OCI-LY7 (cell line): ENCODE measurements at regions not wholly inside any gene's neighbourhood (a gene's known extent, or its start where the extent isn't known, plus 50 kb on each side); places are given as distances from the start of the nearest gene placed in this dataset.

Source experiments
- BruUV-seq: library from RNA; stranded (reverse); fragments of 400-500 nt; replicated peaks from 2 replicates; lab custom pipeline; 2021; lab: Mats Ljungman, UMichigan
- CTCF ChIA-PET: fragments of 300-600 bp; sonication (Branson Sonifier 250); formaldehyde crosslinking; loops from one replicate; lab custom pipeline; 2022; ENCODE audit warnings: antibody characterized with exemption; ENCODE audit not compliant: unreplicated experiment; lab: Charles Lee
- POLR2A ChIA-PET: fragments of 300-600 bp; sonication (Branson Sonifier 250); formaldehyde crosslinking; loops from one replicate; lab custom pipeline; 2022; ENCODE audit warnings: antibody characterized with exemption; lab: Charles Lee
- DNase-seq: peaks from one replicate; pipeline ENCODE4 v3.0.0-alpha.2; 2015; ENCODE audit warnings: low spot score
- H2AFZ ChIP-seq: fragments of 200-600 bp; sonication (generic), shearing (Covaris generic); 2 replicates; pipeline ENCODE4 v1.6.1; 2014; ENCODE audit warnings: mild to moderate bottlenecking, antibody characterized with exemption, low read length, moderate library complexity
- H3K27ac ChIP-seq: fragments of 200-600 bp; sonication (generic); 2 replicates; pipeline ENCODE4 v1.5.1; 2014; ENCODE audit warnings: mixed run types, low read depth, mild to moderate bottlenecking, moderate library complexity, low read length, inconsistent platforms; ENCODE audit not compliant: poor library complexity, severe bottlenecking
- H3K36me3 ChIP-seq: fragments of 200-600 bp; sonication (generic); 2 replicates; pipeline ENCODE4 v1.6.1; 2014; ENCODE audit warnings: mild to moderate bottlenecking, antibody characterized with exemption, low read length, moderate library complexity, mixed read lengths; ENCODE audit not compliant: insufficient read depth
- H3K4me1 ChIP-seq: fragments of 200-600 bp; sonication (generic); 2 replicates; pipeline ENCODE4 v1.5.1; 2014; ENCODE audit warnings: mild to moderate bottlenecking, low read length; ENCODE audit not compliant: insufficient read depth, poor library complexity, severe bottlenecking
- H3K4me2 ChIP-seq: fragments of 200-600 bp; sonication (generic); 2 replicates; pipeline ENCODE4 v1.6.1; 2014; ENCODE audit warnings: mild to moderate bottlenecking, low read length
- H3K4me3 ChIP-seq: fragments of 200-600 bp; sonication (generic); 2 replicates; pipeline ENCODE4 v1.5.1; 2014; ENCODE audit warnings: mild to moderate bottlenecking, low read depth, low read length; ENCODE audit not compliant: poor library complexity, severe bottlenecking
- H3K79me2 ChIP-seq: fragments of 200-600 bp; sonication (generic); 2 replicates; pipeline ENCODE4 v1.6.1; 2016; ENCODE audit warnings: low read depth, mild to moderate bottlenecking, low read length, moderate library complexity, mixed read lengths; ENCODE audit not compliant: insufficient read depth
- H3K9me2 ChIP-seq: fragments of 200-600 bp; sonication (generic); 2 replicates; pipeline ENCODE4 v1.6.1; 2016; ENCODE audit warnings: mild to moderate bottlenecking, low read length, mixed read lengths; ENCODE audit not compliant: insufficient read depth
- H3K9me3 ChIP-seq: fragments of 200-600 bp; sonication (generic); 2 replicates; pipeline ENCODE4 v1.6.1; 2014; ENCODE audit warnings: mild to moderate bottlenecking, mixed run types, low read length, mixed read lengths
- H4K20me1 ChIP-seq: fragments of 200-600 bp; sonication (generic); 2 replicates; pipeline ENCODE4 v1.6.1; 2014; ENCODE audit warnings: mild to moderate bottlenecking, antibody characterized with exemption, low read length, moderate library complexity, mixed read lengths; ENCODE audit not compliant: insufficient read depth
- EZH2phosphoT487 ChIP-seq: fragments of 200-600 bp; sonication (generic); IDR thresholded peaks from 2 replicates; pipeline ENCODE4 v1.6.1; 2018; ENCODE audit warnings: low read depth, borderline replicate concordance, mild to moderate bottlenecking, mixed run types, antibody characterized with exemption, low read length, moderate library complexity, mixed read lengths
- intact Hi-C: fragments of 100-400 bp; cut with micrococcal nuclease; formaldehyde crosslinking; loops from one replicate; pipeline ENCODE4 v1.10.0; 2022; ENCODE audit not compliant: unreplicated experiment
- TF ChIP-seq, protein P1 (sequence below): fragments of 200-600 bp; sonication (generic); conservative IDR thresholded peaks from 2 replicates; pipeline ENCODE4 v1.5.1; 2014; ENCODE audit warnings: mild to moderate bottlenecking, antibody characterized with exemption, low read length, moderate library complexity, mixed read lengths

DNA sequence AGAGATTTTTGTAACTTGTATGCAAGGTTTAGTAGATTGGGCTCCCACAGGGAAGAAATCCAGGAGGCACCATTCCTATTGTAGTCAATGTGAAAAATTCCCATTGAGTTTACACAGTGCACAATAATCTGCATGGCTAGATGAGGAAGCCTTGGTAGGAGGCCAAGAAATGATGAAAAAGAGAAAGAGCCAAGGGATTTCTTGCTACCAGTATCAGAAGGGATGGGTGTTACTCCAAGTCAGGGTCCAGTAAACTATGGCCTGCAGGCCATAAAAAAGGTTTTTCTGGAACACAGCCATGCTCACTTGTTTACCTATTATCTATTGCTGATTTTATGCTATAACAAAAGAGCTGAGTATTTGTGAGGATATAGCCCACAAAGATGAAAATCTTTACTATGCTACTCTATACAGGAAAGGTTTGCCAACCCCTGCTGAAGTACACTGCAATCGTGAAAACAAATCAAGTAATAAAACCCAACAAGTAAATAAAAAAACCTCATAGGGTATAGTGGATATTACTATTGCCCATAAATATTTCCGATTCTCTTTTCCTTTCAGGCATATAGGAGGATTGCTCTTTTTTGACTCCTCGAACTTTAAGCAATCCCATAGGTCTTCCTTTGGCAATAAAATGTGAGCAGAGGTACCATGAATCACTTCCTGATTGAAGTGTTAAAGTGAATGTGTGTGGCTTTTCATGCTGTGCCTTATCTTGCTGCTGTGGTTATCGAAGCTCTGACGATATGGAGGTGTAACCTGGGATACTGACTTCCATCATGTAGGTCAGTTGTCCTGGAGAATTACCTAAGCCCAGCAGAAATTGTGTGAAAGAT lies 256.3 kb upstream of the MAGI2 start:
- POLR2A ChIA-PET, result no interaction called here
- no peaks in the 10 kb centered on the region for H3K9me2 ChIP-seq
- H3K4me1 ChIP-seq, result no peaks in the 10 kb centered on the region
- H3K4me2 ChIP-seq, result no peak overlapping the region
- no peak for DNase-seq
- H3K27ac ChIP-seq, result no peak overlapping the region
- H4K20me1 ChIP-seq, result no peaks in the 10 kb centered on the region
- intact Hi-C loops, result no loop called here
- no peaks in the 10 kb centered on the region for H3K36me3 ChIP-seq
- H3K79me2 ChIP-seq, result no peaks in the 10 kb centered on the region
- BruUV-seq, result no TSS peak
- no peak overlapping the region for H2AFZ ChIP-seq
- TF ChIP-seq, protein P1, sequence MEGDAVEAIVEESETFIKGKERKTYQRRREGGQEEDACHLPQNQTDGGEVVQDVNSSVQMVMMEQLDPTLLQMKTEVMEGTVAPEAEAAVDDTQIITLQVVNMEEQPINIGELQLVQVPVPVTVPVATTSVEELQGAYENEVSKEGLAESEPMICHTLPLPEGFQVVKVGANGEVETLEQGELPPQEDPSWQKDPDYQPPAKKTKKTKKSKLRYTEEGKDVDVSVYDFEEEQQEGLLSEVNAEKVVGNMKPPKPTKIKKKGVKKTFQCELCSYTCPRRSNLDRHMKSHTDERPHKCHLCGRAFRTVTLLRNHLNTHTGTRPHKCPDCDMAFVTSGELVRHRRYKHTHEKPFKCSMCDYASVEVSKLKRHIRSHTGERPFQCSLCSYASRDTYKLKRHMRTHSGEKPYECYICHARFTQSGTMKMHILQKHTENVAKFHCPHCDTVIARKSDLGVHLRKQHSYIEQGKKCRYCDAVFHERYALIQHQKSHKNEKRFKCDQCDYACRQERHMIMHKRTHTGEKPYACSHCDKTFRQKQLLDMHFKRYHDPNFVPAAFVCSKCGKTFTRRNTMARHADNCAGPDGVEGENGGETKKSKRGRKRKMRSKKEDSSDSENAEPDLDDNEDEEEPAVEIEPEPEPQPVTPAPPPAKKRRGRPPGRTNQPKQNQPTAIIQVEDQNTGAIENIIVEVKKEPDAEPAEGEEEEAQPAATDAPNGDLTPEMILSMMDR, result no peak
- TF ChIP-seq EZH2phosphoT487, result no peak
- H3K9me3 ChIP-seq, result no peaks in the 10 kb centered on the region
- CTCF ChIA-PET, result no interaction called here
- no peak overlapping the region for H3K4me3 ChIP-seq

- intact Hi-C loops, result no loop called here
- no TSS peak for BruUV-seq
- Histone ChIP-seq H2AFZ (no peak overlapping the region), H4K20me1 (no peaks in the 10 kb centered on the region), H3K9me2 (no peaks in the 10 kb centered on the region), H3K36me3 (no peaks in the 10 kb centered on the region), H3K79me2 (no peaks in the 10 kb centered on the region), H3K27ac (no peak overlapping the region), H3K4me3 (no peak overlapping the region), H3K4me2 (no peak overlapping the region), H3K4me1 (no peaks in the 10 kb centered on the region), H3K9me3 (no peaks in the 10 kb centered on the region)
- TF ChIP-seq, protein P1, result no peak
- TF ChIP-seq EZH2phosphoT487, result no peak
- ChIA-PET POLR2A (no interaction called here), CTCF (no interaction called here)
- no peak for DNase-seq
These were observed 248.6 kb upstream of the MAGI2 start for GRCh38 chr7:79702116-79702515.

DNA sequence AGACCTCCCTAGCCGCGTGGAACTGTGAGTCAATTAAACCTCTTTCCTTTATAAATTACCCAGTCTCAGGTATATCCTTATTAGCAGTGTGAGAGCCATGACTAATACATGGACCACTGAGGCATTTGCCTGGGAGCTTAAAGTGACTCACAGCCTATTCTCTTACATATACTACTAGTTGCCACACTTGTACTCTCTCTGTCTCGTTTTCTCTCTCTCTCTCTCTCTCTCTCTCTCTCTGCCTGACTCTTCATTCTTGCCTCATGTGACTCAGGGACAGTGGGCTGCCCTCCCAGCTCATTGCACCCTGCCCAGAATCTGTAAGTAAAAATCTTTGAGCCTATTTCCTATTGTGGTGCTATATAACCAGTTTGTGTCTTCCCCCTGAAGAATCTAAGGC lies 238.5 kb upstream of the MAGI2 start:
- no TSS peak for BruUV-seq
- CTCF ChIA-PET, result no interaction called here

More for the DNA sequence above, 238.5 kb upstream of the MAGI2 start:
- H3K4me2 ChIP-seq, result no peak overlapping the region
- no peak overlapping the region for H2AFZ ChIP-seq
- no peaks in the 10 kb centered on the region for H3K9me2 ChIP-seq
- H3K4me1 ChIP-seq, result no peaks in the 10 kb centered on the region
- POLR2A ChIA-PET, result interaction anchor here (0.6 to 1.0 kb wide), 2 partner anchors 53 to 1034 kb away, joined by 3 read pairs; no protein-coding TSS in a partner anchor
- no peak for TF ChIP-seq EZH2phosphoT487
- TF ChIP-seq, protein P1, result no peak
- H4K20me1 ChIP-seq, result no peaks in the 10 kb centered on the region
- no peak overlapping the region for H3K4me3 ChIP-seq
- H3K27ac ChIP-seq, result no peak overlapping the region
- DNase-seq, result no peak
- H3K9me3 ChIP-seq, result no peaks in the 10 kb centered on the region
- intact Hi-C loops, result no loop called here
- no peaks in the 10 kb centered on the region for H3K36me3 ChIP-seq
- no peaks in the 10 kb centered on the region for H3K79me2 ChIP-seq
